ENCODE measurements at regions not wholly inside any gene's neighbourhood (a gene's known extent, or its start where the extent isn't known, plus 50 kb on each side); places are given as distances from the start of the nearest gene placed in this dataset.

- TF ChIP-seq CTCF (conservative IDR thresholded peaks at IDR 0.05), result no peak
- no peak for TF ChIP-seq EZH2 (IDR thresholded peaks at IDR 0.05; ENCODE audit: low read depth)
These were observed 133.0 kb upstream of the TMCC3 start for GRCh38 chr12:94783343-94783742.
